Peyer's patch (tissue), 4 donors: ENCODE measurements at regions not wholly inside any gene's neighbourhood (a gene's known extent, or its start where the extent isn't known, plus 50 kb on each side); places are given as distances from the start of the nearest gene placed in this dataset.

Experiments
- DNase-seq, 3 donors: peaks; one replicate each; pipeline ENCODE4 v3.0.0-alpha.2; 2017 to 2019
- H3K27ac ChIP-seq, 4 donors: fragments of 200-600 bp; sonication (generic); one replicate each; pipeline ENCODE4 v1.5.1; 2016 to 2019
- H3K27me3 ChIP-seq, 2 donors: fragments of 200-600 bp; sonication (generic); one replicate each; pipeline ENCODE4 v1.5.1; 2019
- H3K36me3 ChIP-seq, 3 donors: fragments of 200-600 bp; sonication (generic); one replicate each; pipeline ENCODE4 v1.5.1; 2016 to 2019
- H3K4me1 ChIP-seq, 4 donors: fragments of 200-600 bp; sonication (generic); one replicate each; pipeline ENCODE4 v1.5.1; 2016 to 2019
- H3K4me3 ChIP-seq, 4 donors: fragments of 200-600 bp; sonication (generic); 1 replicate in 3 of 4; 2 replicates in 1 of 4; pipeline ENCODE4 v1.5.1; 2016 to 2019; ENCODE audit warnings: mild to moderate bottlenecking in 1 of 4
- H3K9me3 ChIP-seq, 4 donors: fragments of 200-600 bp; sonication (generic); one replicate each; pipeline ENCODE4 v1.5.1; 2016 to 2019; ENCODE audit warnings: mild to moderate bottlenecking in 1 of 4
- POLR2A ChIP-seq, 2 donors: fragments of 450-650 bp; IDR thresholded peaks; one replicate each; pipeline ENCODE4 v1.5.1; 2017; ENCODE audit warnings: antibody characterized with exemption in 2 of 2, mild to moderate bottlenecking in 2 of 2, moderate library complexity in 2 of 2
- TF ChIP-seq, protein P1 (sequence below), 6 experiments: fragments of 450-650 bp in 4 of 6; fragments of 200-600 bp in 2 of 6; sonication (generic) in 1 of 6; IDR thresholded peaks; one replicate each; pipeline ENCODE4 v1.5.1; 2017 to 2019; ENCODE audit warnings: antibody characterized with exemption in 6 of 6, mild to moderate bottlenecking in 3 of 6, moderate library complexity in 1 of 6

DNA sequence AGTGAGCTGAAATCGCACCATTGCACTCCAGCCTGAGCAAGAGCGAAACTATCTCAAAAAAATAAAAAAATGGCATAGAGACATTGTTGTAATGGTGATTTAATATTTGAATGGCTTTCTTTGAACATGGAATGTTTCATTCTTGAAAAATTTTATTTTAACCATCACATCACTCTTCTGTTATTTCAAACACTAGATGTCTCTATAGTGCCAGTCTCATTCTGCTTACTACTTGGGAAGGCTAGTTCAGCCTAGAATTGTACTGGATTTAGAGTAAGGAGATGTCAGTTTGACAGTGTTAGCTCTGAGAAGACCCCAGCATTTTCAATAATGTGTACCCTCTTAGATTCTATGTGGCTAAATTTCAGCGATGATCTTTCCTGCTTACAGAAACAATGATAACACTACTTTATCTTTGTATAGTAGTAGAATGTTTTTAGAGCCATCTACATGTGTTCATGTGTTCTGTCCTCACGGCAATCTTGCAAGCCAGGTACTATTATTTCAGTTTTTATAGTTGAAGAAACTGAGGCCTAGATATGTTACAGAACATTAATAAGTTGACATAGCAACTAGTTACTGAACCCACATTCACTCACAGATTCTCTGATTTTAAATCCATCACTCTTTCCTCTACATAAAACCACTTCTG lies 142.9 kb upstream of the ZSWIM2 start:
- Histone ChIP-seq H3K27ac (no peak overlapping the region), H3K9me3 (peaks cover 0 to 4% (median 0%) of the 10 kb centered on the region in 4 donors), H3K36me3 (no peaks in the 10 kb centered on the region), H3K27me3 (no peaks in the 10 kb centered on the region), H3K4me1 (no peaks in the 10 kb centered on the region), H3K4me3 (no peak overlapping the region)
- no peak for DNase-seq
- TF ChIP-seq, protein P1, sequence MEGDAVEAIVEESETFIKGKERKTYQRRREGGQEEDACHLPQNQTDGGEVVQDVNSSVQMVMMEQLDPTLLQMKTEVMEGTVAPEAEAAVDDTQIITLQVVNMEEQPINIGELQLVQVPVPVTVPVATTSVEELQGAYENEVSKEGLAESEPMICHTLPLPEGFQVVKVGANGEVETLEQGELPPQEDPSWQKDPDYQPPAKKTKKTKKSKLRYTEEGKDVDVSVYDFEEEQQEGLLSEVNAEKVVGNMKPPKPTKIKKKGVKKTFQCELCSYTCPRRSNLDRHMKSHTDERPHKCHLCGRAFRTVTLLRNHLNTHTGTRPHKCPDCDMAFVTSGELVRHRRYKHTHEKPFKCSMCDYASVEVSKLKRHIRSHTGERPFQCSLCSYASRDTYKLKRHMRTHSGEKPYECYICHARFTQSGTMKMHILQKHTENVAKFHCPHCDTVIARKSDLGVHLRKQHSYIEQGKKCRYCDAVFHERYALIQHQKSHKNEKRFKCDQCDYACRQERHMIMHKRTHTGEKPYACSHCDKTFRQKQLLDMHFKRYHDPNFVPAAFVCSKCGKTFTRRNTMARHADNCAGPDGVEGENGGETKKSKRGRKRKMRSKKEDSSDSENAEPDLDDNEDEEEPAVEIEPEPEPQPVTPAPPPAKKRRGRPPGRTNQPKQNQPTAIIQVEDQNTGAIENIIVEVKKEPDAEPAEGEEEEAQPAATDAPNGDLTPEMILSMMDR (IDR thresholded peaks at IDR 0.05): no peak
- no peak for TF ChIP-seq POLR2A (IDR thresholded peaks at IDR 0.05)

DNA sequence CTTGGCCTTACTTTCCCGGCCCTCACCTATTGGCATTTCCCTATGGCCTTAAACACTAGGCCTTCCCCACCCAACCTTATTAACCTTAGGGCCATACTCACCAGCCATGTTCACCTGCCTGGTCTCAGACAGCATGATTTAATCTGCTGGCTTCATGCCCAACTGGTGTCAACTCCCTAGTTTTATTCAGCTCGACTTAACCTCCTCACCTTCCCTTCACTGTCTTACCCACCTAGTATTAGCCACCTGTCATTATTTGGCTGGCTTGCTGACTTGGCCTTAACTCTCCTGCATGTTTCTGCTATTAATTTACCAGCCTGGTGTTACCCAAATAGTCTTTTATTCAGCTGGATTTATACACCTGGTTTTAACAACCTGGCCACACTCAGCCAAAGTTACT lies 136.0 kb upstream of the ZSWIM2 start:
- no peak for TF ChIP-seq POLR2A (IDR thresholded peaks at IDR 0.05)
- TF ChIP-seq, protein P1 (IDR thresholded peaks at IDR 0.05): no peak
- Histone ChIP-seq H3K27ac (no peak overlapping the region), H3K9me3 (peaks cover 0 to 4% (median 0%) of the 10 kb centered on the region in 4 donors), H3K4me3 (no peak overlapping the region), H3K27me3 (no peaks in the 10 kb centered on the region), H3K4me1 (no peaks in the 10 kb centered on the region), H3K36me3 (no peaks in the 10 kb centered on the region)
- DNase-seq: no peak

DNA sequence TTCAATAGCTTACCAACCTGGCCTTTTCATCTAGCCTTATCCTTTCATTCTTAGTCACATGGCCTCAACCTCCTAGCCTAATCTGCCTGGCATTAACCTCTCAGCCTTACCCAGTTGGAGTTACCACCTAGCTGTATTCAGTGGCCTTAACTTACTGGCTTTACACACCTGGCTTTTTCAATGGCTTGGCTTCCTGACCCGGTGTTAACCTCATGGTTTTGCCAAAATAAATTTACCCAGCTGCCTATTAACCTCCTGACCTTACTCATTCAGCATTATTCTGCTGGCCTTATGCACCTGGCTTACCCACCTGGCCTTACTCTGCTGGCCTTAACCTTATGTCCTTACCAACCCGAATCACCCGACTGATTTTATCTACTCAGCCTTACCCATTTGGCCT lies 135.5 kb upstream of the ZSWIM2 start:
- H3K4me3 ChIP-seq: no peak overlapping the region
- no peak for DNase-seq
- peaks cover 0 to 1% (median 0%) of the 10 kb centered on the region in 4 donors for H3K9me3 ChIP-seq
- TF ChIP-seq, protein P1 (IDR thresholded peaks at IDR 0.05): no peak
- TF ChIP-seq POLR2A (IDR thresholded peaks at IDR 0.05): no peak
- no peaks in the 10 kb centered on the region for H3K36me3 ChIP-seq
- H3K27ac ChIP-seq: no peak overlapping the region
- no peaks in the 10 kb centered on the region for H3K27me3 ChIP-seq
- H3K4me1 ChIP-seq: no peaks in the 10 kb centered on the region

DNA sequence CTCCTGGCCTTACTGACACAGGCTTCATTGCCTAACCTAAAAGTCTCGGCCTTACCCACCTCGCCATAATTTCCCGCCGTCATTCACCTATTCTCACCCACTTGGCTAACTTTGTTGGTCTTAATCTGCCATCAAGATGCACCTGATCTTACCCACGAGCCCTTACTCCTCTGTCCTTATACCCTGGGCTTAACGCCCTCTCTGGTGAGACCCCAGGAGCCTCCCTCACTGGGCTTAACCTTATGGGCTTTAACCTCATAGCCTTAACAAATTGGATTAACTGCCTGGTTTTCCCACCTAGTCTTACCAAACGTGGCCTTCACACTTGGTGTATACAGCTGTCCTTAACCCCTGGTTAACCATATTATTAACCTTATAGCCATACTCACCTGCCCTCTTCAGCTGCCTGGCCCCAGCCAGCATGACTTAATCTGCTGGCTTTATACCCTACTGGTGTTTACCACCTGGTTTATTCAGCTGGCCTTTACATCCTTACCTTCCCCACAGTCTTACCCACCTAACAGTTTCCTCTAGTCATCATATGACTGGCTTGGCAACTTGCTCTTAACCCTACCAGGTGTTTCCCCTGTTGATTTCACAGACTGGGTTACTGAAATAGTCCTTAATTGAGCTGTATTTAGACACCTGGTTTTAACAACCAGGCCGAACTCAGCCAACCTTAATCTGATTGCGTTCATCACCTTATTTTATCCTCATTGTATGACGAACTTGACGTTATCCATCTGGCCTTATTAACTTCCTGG lies 132.0 kb upstream of the ZSWIM2 start:
- Histone ChIP-seq H3K27me3 (no peaks in the 10 kb centered on the region), H3K4me3 (no peak overlapping the region), H3K4me1 (no peaks in the 10 kb centered on the region), H3K27ac (no peak overlapping the region), H3K9me3 (no peaks in the 10 kb centered on the region), H3K36me3 (no peaks in the 10 kb centered on the region)
- no peak for DNase-seq
- no peak for TF ChIP-seq POLR2A (IDR thresholded peaks at IDR 0.05)
- TF ChIP-seq, protein P1 (IDR thresholded peaks at IDR 0.05): no peak

DNA sequence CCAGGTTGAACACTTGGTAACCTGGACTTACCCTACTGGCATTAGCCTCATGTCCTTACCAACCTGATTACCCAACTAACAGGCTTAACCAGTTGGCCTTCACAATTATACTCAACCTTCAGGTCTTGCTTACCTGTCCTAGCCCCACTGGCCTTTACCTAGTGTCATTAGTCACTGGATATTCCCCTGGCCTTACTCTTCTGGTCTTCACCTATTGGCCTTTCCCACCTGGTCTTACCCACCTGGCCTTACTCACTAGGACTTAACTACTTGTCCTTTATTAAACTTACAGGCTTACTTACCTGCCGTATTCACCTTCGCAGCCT lies 131.1 kb upstream of the ZSWIM2 start:
- Histone ChIP-seq H3K4me3 (no peak overlapping the region), H3K27me3 (no peaks in the 10 kb centered on the region), H3K4me1 (no peaks in the 10 kb centered on the region), H3K36me3 (no peaks in the 10 kb centered on the region), H3K9me3 (peaks cover 0 to 3% (median 0%) of the 10 kb centered on the region in 4 donors), H3K27ac (no peak overlapping the region)
- TF ChIP-seq, protein P1 (IDR thresholded peaks at IDR 0.05): no peak
- TF ChIP-seq POLR2A (IDR thresholded peaks at IDR 0.05): no peak
- no peak for DNase-seq
